T-helper 1 cell treated with Interleukin-12 subunit alpha and Interleukin-12 subunit beta and Interleukin-4 antibody, amounts not matched to agents 30 μg/mL and 1 μg/mL, for 36 hours (primary cell): ENCODE measurements at regions not wholly inside any gene's neighbourhood (a gene's known extent, or its start where the extent isn't known, plus 50 kb on each side); places are given as distances from the start of the nearest gene placed in this dataset.

Source experiments
- H3K27ac Mint-ChIP-seq: one replicate; pipeline ENCODE4 v1.8.0; 2021; ENCODE audit warnings: mild to moderate bottlenecking, mixed read lengths
- H3K27me3 Mint-ChIP-seq: one replicate; pipeline ENCODE4 v1.8.0; 2021; ENCODE audit warnings: low read depth, mixed read lengths
- H3K36me3 Mint-ChIP-seq: one replicate; pipeline ENCODE4 v1.8.0; 2021; ENCODE audit warnings: low read depth, mixed read lengths
- H3K4me1 Mint-ChIP-seq: one replicate; pipeline ENCODE4 v1.8.0; 2021; ENCODE audit warnings: low read depth, mixed read lengths
- H3K4me3 Mint-ChIP-seq: one replicate; pipeline ENCODE4 v1.8.0; 2021; ENCODE audit warnings: mild to moderate bottlenecking, moderate library complexity, mixed read lengths
- H3K9me3 Mint-ChIP-seq: one replicate; pipeline ENCODE4 v1.8.0; 2021; ENCODE audit warnings: mixed read lengths

DNA sequence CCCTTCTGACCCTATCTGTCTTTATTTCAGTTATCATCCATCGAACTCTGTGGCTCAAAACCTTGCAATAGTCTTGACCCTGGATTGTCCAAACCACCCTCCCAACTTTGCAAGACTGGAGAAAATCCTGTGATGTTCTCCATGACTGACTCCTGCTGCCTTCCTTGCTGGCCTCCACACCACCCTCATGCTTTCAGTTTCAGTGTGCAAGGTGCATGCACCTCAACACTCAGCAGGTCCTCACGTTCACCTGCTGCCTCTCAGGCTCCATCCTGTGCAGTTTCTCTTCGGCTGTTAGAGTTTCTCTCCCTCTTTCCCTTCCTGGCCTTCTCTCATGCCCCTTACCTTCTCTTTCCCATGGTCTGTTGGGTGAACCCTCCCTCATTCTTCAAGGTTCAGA, 59.4 kb upstream of the ASIC2 start:
- Mint-ChIP-seq H3K27ac (no peak overlapping the region), H3K36me3 (no peaks in the 10 kb centered on the region), H3K27me3 (no peaks in the 10 kb centered on the region), H3K4me3 (no peak overlapping the region), H3K9me3 (no peaks in the 10 kb centered on the region), H3K4me1 (no peaks in the 10 kb centered on the region)

DNA sequence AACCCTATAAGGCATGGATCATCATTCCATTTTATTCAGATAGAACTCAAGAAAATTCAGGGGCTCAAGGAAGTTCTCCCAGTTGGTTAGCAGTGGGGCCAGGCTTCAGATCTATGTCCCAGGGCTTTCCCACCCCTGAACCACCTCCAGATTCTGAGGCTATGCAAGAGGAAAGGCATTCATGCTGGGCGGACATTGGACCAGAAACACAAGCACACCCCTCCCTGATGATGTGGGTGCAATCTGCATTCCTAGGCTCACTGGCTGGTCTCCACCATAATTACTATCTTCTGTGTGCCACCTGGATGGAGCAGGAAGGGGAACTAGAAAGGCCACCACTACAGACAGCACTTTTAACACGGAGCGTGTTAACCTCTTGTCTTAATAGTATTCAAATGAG, 63.2 kb upstream of the ASIC2 start:
- H3K9me3 Mint-ChIP-seq: no peaks in the 10 kb centered on the region
- H3K36me3 Mint-ChIP-seq: no peaks in the 10 kb centered on the region
- H3K27ac Mint-ChIP-seq: no peak overlapping the region
- H3K4me1 Mint-ChIP-seq: no peaks in the 10 kb centered on the region
- H3K4me3 Mint-ChIP-seq: no peak overlapping the region
- no peaks in the 10 kb centered on the region for H3K27me3 Mint-ChIP-seq

DNA sequence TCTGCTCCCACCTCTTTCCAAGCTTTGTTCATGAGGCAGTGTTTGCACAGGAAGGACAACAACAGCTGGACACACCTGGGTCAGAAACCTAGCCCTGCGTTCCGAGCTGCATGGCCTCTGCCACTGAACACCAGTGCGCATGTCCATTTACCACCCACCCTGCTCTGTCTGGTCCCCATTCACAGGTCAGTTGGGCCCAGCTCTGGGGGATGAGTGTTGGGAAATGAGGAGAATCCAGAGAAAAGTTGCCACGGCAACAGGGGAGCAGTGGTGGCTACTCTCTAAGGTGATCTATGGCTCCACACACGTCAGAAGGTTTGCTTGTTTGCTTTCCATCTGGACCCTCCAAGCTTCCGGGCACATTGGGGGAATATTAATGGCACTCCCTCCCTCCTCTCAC, 70.4 kb upstream of the ASIC2 start:
- peaks cover 12% of the 10 kb centered on the region for H3K9me3 Mint-ChIP-seq
- H3K27ac Mint-ChIP-seq: no peak overlapping the region
- H3K4me1 Mint-ChIP-seq: no peaks in the 10 kb centered on the region
- no peak overlapping the region for H3K4me3 Mint-ChIP-seq
- H3K27me3 Mint-ChIP-seq: no peaks in the 10 kb centered on the region
- H3K36me3 Mint-ChIP-seq: no peaks in the 10 kb centered on the region

DNA sequence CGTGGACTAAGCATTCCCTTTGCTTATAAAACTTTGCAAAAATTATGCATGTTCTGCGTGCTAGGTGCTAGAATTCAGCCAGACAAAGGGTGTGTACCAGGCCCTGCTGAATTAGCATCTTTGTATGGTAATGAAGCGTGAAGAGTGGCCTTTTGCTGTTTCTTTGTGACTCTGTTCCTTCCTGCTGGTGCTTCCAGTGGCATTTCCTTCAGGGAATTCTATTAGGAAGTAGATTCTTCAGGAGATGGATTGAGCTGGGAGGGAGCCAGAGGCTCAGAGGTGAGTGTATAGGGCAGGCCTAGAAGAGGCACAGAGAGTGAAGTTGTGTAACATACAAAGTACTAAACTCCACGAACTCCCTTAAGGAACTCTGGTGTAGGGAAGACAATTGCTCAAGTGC, 73.9 kb upstream of the ASIC2 start:
- no peak overlapping the region for H3K27ac Mint-ChIP-seq
- H3K36me3 Mint-ChIP-seq: no peaks in the 10 kb centered on the region
- peaks cover 12% of the 10 kb centered on the region for H3K9me3 Mint-ChIP-seq
- H3K4me3 Mint-ChIP-seq: no peak overlapping the region
- H3K4me1 Mint-ChIP-seq: no peaks in the 10 kb centered on the region
- H3K27me3 Mint-ChIP-seq: no peaks in the 10 kb centered on the region

DNA sequence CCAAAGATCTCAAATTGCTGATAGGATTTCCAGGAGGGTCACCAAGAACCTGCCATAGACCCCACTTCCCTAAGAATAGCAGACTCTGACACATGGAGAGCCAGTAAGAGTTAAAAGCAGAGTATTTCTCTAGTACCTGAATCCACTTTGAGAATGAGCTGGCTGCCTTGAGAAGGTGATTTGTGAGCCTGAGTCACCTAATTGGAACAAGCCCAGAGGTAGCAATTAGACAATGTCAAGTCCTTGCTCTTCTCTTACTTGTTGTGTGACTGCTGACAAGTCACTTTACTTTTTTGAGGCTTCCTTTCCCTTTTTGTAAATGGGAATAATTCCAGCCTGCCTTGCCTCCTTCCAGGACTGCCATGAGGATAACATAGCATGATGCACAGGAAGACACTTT, 76.1 kb upstream of the ASIC2 start:
- Mint-ChIP-seq H3K4me1 (no peaks in the 10 kb centered on the region), H3K9me3 (peaks cover 12% of the 10 kb centered on the region), H3K36me3 (no peaks in the 10 kb centered on the region), H3K4me3 (no peak overlapping the region), H3K27ac (no peak overlapping the region), H3K27me3 (no peaks in the 10 kb centered on the region)

DNA sequence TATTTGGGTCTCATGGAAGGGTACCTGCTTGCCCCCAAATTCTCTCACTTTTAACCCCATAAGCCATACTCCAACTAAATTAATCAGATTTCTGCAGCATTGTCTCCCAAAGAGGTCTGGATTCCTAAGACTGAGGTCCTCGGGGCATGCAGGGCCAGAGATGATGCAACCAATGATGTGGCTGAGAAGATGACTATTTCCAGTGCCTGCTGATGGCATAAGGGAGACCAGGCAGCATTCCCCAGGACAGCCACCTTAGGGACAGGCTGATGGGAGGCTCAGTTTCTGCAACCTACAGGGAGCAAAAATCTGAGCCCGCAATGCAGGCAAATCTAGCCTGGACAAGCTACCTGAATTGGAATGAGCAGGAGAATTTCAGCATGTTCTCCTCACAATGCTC, 76.8 kb upstream of the ASIC2 start:
- Mint-ChIP-seq H3K36me3 (no peaks in the 10 kb centered on the region), H3K9me3 (peaks cover 7% of the 10 kb centered on the region), H3K4me1 (no peaks in the 10 kb centered on the region), H3K27me3 (no peaks in the 10 kb centered on the region), H3K4me3 (no peak overlapping the region), H3K27ac (no peak overlapping the region)

DNA sequence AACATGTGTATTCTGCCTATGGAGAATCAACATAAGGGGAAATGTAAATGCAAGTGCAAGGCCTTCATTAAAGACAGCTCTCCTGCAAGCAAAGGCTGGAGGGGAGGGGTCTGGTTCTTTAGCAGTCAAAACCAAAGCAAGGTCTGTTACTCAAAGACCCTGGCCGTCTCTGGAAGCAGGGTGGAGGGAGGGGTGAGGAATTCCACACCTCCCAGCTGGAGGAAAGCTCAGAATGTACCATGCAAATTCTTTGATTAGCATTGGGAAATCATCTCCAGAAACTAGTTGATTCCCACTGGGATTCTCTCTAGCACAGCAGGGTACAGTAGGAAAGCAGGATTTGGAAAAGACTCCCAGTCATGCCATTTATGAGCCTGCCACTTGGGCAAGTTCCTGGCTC, 77.3 kb upstream of the ASIC2 start:
- no peak overlapping the region for H3K4me3 Mint-ChIP-seq
- H3K27me3 Mint-ChIP-seq: no peaks in the 10 kb centered on the region
- H3K9me3 Mint-ChIP-seq: peaks cover 2% of the 10 kb centered on the region
- H3K4me1 Mint-ChIP-seq: no peaks in the 10 kb centered on the region
- no peaks in the 10 kb centered on the region for H3K36me3 Mint-ChIP-seq
- no peak overlapping the region for H3K27ac Mint-ChIP-seq

DNA sequence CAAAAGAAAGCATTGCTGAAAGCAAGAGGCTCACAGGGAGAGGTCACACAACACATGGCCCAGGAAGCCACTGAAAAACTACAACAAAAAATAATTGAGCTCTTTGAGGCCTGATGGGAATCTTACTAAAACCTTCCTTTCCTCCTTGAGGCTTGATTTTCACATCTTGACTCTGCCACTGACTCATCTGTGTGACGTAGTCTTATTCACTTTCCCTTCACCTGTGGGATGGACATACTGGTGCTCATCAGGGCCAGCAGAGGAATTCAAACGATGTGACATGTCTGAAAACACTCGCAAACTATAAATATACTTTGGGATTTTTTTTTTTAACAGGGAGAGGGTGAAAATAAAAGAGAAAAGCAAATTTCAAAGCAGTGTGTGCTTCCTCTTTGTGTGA, 78.3 kb upstream of the ASIC2 start:
- H3K4me3 Mint-ChIP-seq: no peak overlapping the region
- no peaks in the 10 kb centered on the region for H3K27me3 Mint-ChIP-seq
- H3K4me1 Mint-ChIP-seq: no peaks in the 10 kb centered on the region
- H3K27ac Mint-ChIP-seq: no peak overlapping the region
- no peaks in the 10 kb centered on the region for H3K9me3 Mint-ChIP-seq
- no peaks in the 10 kb centered on the region for H3K36me3 Mint-ChIP-seq

DNA sequence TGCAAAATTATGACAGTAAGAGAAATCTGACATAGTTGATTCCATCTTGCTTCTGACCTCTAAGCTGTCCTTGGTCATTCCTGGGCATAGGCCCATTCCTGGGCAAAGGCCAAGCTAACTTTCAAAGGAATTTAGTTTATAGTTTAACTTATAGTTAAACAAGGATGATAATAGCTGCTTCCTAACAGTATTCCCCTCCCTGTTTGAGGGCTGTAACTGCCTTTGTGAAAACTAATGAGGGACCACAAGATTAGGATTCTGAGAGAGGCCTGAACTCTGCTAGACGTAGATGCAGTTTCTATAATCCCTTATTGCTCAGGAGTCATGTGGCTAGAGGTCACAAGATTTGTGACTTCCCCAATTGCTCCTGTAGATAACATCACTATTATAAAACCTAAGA, 80.2 kb upstream of the ASIC2 start:
- Mint-ChIP-seq H3K27ac (no peak overlapping the region), H3K4me1 (no peaks in the 10 kb centered on the region), H3K36me3 (no peaks in the 10 kb centered on the region)

DNA sequence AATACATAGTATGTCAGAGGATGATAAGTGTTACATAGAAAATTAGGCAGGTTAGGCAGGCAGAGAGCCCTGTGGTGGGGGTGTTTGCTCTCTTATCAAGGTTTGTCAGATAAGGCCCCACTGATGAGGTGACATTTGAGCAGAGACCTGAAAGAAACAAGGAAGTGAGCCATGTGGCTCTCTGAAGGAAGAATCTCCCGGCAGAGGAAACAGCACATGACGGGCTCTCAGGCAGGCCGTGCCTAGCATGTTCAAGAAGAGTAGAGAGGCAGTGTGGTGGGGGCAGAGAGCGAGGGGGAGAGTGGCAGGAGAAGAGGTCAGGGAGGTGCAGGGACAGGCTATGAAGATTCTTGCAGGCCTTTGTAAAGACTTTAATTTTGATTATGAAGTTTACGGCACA, 82.0 kb upstream of the ASIC2 start:
- H3K27ac Mint-ChIP-seq: no peak overlapping the region

More for the DNA sequence above, 80.2 kb upstream of the ASIC2 start:
- no peaks in the 10 kb centered on the region for H3K27me3 Mint-ChIP-seq
- no peak overlapping the region for H3K4me3 Mint-ChIP-seq
- H3K9me3 Mint-ChIP-seq: no peaks in the 10 kb centered on the region

DNA sequence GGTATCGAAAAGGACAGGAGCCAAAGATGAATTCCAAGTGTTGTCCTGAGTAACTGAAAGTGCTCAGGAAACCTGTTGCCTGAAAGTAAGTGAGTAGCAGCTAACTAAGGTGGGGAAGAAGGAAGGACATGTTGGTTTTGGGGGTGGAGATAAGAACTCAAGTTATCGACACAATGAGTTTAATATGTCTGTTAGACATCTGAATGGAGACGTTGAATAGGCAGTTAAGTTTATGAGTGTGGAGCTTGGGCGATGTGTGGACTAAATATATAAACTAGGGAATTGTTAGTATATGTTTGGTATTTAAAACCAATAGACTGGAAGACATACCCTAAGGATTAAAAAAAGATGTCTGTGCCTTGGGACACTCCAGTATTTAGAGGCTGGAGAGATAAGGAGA, 82.7 kb upstream of the ASIC2 start:
- Mint-ChIP-seq H3K4me1 (no peaks in the 10 kb centered on the region), H3K27me3 (no peaks in the 10 kb centered on the region)

More for the DNA sequence above, 82.0 kb upstream of the ASIC2 start:
- Mint-ChIP-seq H3K36me3 (no peaks in the 10 kb centered on the region), H3K27me3 (no peaks in the 10 kb centered on the region), H3K4me3 (no peak overlapping the region), H3K4me1 (no peaks in the 10 kb centered on the region), H3K9me3 (no peaks in the 10 kb centered on the region)

DNA sequence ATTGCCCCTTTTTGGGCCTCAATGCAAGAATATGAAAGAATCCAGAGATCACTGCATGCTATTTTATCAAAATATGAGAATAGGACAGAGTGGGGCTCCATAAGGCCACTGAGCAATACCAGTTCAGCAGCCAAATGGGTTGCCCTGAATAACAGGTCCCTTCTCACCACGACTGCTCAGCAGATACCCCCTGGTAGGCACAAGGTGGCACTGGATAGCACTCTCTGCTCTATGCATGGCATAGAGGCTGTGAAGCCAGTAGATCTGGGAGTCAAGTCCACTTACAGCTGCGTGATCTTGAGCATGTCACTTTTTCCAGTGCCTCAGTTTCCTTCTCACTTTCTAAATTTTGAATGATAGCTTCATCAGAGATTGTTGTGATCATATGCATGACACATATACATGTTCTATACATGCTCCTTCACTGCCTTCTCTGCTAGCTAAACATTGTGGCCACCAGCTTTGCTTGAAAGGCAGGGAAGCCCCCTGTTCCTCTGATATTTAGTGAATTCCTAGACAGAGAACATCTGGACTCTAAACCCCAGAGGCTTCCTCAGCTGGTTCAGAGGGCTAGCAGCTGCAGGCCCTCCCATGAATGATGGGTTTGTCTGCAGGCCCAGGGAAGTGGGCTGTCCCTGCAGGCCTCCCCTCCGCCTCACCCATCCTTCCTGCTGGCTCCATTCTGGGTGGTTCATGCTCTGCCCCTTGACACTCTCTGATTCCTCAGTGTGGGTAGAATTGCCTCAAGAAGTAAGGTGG, 84.9 kb upstream of the ASIC2 start:
- H3K4me1 Mint-ChIP-seq: no peaks in the 10 kb centered on the region
- no peak overlapping the region for H3K27ac Mint-ChIP-seq
- H3K9me3 Mint-ChIP-seq: no peaks in the 10 kb centered on the region
- no peaks in the 10 kb centered on the region for H3K36me3 Mint-ChIP-seq
- no peak overlapping the region for H3K4me3 Mint-ChIP-seq
- H3K27me3 Mint-ChIP-seq: no peaks in the 10 kb centered on the region

More for the DNA sequence above, 82.7 kb upstream of the ASIC2 start:
- Mint-ChIP-seq H3K36me3 (no peaks in the 10 kb centered on the region), H3K27ac (no peak overlapping the region), H3K9me3 (no peaks in the 10 kb centered on the region), H3K4me3 (no peak overlapping the region)

DNA sequence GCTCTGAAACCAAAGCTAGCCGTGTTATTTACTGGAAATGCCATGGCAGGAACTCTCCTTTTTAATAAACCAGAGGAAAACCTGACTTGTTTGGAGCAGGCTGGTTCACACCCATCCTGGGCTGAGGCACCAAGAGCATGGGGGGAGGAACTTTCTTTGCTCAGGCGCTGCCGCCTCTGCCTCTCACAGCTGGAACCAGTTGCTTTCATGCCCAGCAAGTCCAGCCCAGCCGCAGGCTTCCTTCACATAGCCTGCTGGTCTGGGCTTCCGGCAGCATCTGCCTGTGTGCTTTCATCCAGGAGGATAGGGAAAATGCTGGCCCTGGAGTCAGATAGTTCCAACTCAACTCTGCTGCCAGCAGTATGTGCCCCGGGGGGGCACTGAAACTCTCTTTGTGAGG, 88.1 kb upstream of the ASIC2 start:
- Mint-ChIP-seq H3K4me1 (no peaks in the 10 kb centered on the region), H3K27ac (no peak overlapping the region), H3K9me3 (no peaks in the 10 kb centered on the region), H3K36me3 (no peaks in the 10 kb centered on the region), H3K4me3 (no peak overlapping the region), H3K27me3 (no peaks in the 10 kb centered on the region)

DNA sequence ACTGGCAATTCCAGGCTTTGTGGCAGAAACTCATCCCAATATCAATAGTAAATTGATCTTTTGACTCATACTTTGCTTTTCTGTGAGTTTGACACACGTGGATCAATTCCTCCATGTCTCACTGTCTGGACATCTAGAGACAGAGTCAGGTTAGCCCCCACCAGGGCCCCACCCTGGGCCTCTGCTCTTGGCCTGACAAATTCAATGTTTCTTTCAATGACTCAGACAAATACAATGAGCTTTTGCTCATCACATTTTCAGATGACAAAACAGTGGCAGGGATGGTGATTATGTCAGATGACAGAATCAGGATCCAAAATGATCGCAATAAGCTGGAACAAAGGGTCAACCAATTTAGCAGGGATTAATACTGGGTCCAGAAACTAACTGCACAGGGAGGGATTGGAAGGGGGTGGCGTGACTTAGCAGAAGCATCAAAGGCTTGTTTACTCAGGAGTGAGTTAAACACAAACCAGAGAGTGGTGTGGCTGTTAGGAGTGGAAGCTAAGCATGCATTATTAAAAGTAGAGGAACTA, 90.5 kb upstream of the ASIC2 start:
- H3K4me3 Mint-ChIP-seq: no peak overlapping the region
- H3K36me3 Mint-ChIP-seq: no peaks in the 10 kb centered on the region
- no peak overlapping the region for H3K27ac Mint-ChIP-seq
- H3K27me3 Mint-ChIP-seq: no peaks in the 10 kb centered on the region
- H3K4me1 Mint-ChIP-seq: no peaks in the 10 kb centered on the region
- no peaks in the 10 kb centered on the region for H3K9me3 Mint-ChIP-seq

DNA sequence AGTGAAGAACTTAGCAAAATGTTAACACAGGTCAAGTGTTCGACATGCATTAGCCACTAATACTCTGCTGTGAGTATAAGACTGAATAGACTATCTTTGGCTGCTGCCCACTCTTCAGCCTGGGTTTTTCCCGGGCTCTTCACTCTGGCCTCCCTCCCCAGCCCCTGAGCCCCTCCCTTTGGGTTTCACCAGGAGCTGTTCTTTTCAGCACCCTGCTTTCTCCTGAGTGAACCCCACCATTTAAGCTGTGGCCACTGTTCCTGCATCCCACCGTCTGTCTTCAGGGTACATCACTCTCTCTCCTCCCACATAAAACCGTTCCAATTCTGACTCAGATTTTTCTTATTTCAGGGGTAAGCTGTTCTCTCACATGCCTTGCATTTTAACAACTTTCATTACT, 92.0 kb upstream of the ASIC2 start:
- no peaks in the 10 kb centered on the region for H3K27me3 Mint-ChIP-seq
- no peaks in the 10 kb centered on the region for H3K4me1 Mint-ChIP-seq
- no peaks in the 10 kb centered on the region for H3K36me3 Mint-ChIP-seq
- H3K27ac Mint-ChIP-seq: no peak overlapping the region
- H3K9me3 Mint-ChIP-seq: no peaks in the 10 kb centered on the region
- no peak overlapping the region for H3K4me3 Mint-ChIP-seq

DNA sequence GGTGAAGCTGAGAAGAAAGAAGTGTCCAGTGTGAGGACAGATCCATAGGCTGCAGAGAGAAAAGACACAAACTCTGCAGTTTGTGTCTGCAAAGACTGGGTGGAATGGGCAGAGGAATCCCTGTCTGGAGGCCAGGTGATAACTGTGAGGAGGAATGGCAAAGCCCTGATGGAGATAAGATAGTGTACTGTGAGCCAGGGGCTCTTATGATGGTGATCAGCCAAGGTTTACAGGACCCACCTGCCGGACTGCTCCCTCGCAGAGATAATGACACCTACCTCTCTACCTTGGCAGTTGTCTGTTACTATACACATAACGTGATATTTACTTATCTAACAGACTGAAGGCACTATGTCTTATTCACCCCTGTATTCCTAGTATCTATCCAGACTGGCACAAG, 92.6 kb upstream of the ASIC2 start:
- no peaks in the 10 kb centered on the region for H3K9me3 Mint-ChIP-seq
- H3K36me3 Mint-ChIP-seq: no peaks in the 10 kb centered on the region
- no peaks in the 10 kb centered on the region for H3K4me1 Mint-ChIP-seq
- H3K27me3 Mint-ChIP-seq: no peaks in the 10 kb centered on the region
- H3K27ac Mint-ChIP-seq: no peak overlapping the region
- H3K4me3 Mint-ChIP-seq: no peak overlapping the region
